OCI-M1 (cell line): ENCODE measurements at regions not wholly inside any gene's neighbourhood (a gene's known extent, or its start where the extent isn't known, plus 50 kb on each side); places are given as distances from the start of the nearest gene placed in this dataset.

Experiments
- DNase-seq: peaks from one replicate; lab custom pipeline; 2025; lab: John Stamatoyannopoulos, UW

GRCh38 chr1:188872376-188872775 is 1605.3 kb downstream of the BRINP3 start:
- DNase-seq, result no peak

- no peak for DNase-seq
These were observed 1600.0 kb downstream of the BRINP3 start for GRCh38 chr1:188877668-188878067.

DNA sequence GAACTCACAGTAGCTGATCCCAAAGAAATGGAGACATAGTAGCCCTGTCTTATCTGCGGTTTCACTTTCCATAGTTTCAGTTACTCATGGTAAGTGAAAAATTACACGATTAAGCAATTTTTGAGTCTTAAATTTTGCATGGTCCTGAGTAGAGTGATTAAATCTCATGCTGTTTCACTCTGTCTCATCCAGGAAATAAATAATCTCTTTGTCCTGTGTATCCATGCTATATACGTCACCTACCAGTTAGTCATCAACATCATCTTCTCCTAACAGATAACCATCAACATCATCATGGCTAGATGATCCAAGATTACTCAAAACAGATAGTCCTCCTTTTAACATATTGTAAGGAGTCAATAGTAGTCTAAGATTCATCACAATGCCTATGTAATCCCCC is 1589.3 kb downstream of the BRINP3 start:
- DNase-seq, result peak; percentile 18

GRCh38 chr1:188889166-188889565 is 1588.5 kb downstream of the BRINP3 start:
- no peak for DNase-seq

GRCh38 chr1:188891958-188892357 is 1585.7 kb downstream of the BRINP3 start:
- DNase-seq, result no peak

- DNase-seq, result no peak
These were observed 1582.1 kb downstream of the BRINP3 start for GRCh38 chr1:188895611-188896010.

- no peak for DNase-seq
These were observed 1574.4 kb downstream of the BRINP3 start for GRCh38 chr1:188903241-188903640.

GRCh38 chr1:188904201-188904600 is 1573.5 kb downstream of the BRINP3 start:
- DNase-seq, result peak; percentile 78

GRCh38 chr1:188906921-188907641 is 1570.6 kb downstream of the BRINP3 start:
- no peak for DNase-seq

GRCh38 chr1:188930382-188930781 is 1547.3 kb downstream of the BRINP3 start:
- no peak for DNase-seq

DNA sequence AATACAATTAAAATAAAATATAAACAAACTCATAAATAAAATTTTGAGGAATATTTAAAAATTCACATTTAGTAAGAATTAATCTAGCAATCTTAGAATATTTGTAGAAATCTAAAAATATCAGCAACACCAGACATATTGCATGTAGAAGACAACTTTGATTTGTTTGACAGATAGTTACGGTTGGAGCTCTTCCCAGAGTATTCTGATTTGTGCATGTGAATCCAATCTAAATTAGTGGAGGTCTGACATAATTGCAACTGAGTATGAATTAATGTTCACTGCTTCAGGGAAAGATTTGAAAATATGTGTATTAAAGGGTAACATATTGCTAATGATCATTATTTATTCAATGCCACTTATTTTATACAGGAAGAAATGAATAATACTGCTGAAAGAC is 1546.2 kb downstream of the BRINP3 start:
- DNase-seq, result no peak

DNA sequence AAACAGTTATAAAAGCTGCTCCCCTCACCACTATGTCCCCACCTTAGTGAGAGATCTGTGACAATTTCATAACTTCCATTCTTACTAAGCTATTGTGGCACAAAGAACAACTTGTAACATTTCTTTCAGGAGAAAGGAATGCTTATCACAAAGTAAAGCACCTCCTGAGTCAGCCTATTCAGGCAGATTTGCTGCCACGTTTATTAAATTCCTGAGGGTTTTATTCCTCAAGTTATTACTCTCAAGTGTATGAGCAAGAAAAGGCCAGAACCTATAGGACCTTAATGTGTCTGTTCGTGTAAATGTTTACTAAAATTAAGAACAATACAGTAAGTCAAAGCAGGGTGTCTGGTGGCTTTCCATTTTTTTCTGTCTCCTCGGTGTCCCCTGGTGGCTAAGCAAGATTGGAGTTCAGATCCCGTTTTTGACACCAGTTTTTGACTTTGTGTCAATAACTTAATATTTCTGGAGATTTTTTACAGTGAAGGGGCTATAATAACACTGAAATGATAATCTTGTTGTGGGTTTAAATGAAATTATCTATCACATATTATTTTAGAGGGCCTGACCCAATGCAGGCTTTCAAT is 1539.6 kb downstream of the BRINP3 start:
- peak; percentile 71 for DNase-seq

GRCh38 chr1:188941986-188942385 is 1535.7 kb downstream of the BRINP3 start:
- DNase-seq, result no peak

GRCh38 chr1:188949701-188950100 is 1528.0 kb downstream of the BRINP3 start:
- no peak for DNase-seq

GRCh38 chr1:188958461-188959115 is 1519.1 kb downstream of the BRINP3 start:
- peak; percentile 51 for DNase-seq

DNA sequence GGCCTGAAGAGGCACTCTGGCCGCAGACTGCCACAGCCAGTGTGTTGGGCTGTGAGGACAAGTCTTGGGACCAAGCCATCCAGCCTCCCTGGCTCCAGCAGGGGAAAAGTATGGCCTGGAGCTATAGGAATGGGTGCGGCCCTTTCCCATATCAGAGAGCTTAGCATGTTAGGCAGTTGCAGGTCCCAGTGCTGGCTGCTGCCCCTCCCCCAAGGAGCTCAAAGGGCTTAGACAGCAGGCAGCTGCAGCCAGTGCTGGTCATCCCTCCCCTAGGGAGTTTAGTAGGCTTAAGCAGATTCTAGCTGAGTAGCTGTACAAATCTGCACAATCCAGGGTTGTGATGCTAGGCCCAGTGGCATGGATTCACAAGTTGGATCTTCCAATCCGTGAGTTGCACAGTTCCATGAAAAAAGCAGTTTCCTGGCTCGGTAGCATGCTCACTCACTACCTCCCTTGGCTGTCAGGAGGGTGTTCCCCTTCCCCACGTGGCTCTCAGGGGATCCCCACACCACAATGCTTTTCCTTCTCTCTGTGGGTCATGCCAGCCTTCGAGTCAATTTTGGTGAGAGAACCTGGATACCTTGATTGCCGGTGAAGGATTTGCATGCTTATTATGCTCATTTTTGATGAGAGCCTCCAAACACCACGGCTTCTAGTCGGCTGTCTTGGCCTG is 1490.8 kb downstream of the BRINP3 start:
- DNase-seq, result no peak

- DNase-seq, result no peak
These were observed 1489.1 kb downstream of the BRINP3 start for GRCh38 chr1:188988589-188988988.

GRCh38 chr1:188991221-188991930 is 1486.3 kb downstream of the BRINP3 start:
- DNase-seq, result no peak

DNA sequence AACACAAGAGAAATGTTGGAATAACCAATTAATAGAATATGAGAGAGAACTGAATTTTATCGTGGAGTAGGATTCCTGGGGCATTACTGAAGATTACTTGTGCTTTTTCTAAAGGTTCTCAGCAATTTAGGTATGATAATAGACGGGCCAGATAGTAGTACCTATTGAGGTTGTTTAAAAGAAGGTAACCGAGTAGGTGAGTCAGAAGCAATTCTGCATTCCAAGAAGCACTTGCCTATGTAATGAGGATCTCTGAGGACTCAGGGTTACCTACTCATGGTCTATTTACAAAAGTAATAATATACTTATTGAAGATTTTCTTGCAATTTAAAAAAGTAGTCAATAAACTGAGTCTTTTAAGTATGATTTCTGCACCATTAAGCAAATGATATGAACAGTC is 1469.8 kb downstream of the BRINP3 start:
- no peak for DNase-seq

- DNase-seq, result no peak
These were observed 1456.1 kb downstream of the BRINP3 start for GRCh38 chr1:189021577-189021976.

GRCh38 chr1:189022015-189022414 is 1455.6 kb downstream of the BRINP3 start:
- no peak for DNase-seq

- peak; percentile 29 for DNase-seq
These were observed 1450.2 kb downstream of the BRINP3 start for GRCh38 chr1:189027512-189027911.
